ENCODE measurements at regions not wholly inside any gene's neighbourhood (a gene's known extent, or its start where the extent isn't known, plus 50 kb on each side); places are given as distances from the start of the nearest gene placed in this dataset.
"Not testable (repeated sequence)": the region's sequence is repeated elsewhere in the genome, so short reads cannot be mapped to it uniquely, and the experiment has no call there.

DNA sequence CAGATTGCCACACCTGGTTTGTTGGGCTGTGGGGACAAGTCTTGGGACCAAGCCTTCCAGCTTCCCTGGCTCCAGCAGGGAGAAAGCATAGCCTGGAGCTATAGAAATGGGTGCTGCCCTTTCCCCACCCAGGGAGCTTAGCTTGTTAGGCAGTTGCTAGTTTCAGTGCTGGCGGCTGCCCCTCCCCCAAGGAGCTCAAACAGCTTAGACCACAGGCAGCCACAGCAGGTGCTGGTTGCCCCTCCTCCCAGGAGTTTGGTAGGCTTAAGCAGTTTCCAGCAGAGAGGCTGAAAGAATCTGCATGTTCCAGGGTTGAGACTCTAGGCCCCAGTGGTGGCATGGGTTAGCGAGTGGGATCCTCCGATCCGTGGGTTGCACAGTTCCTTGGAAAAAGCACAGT, 889.7 kb downstream of the IGSF11 start:
- peak; percentile 67 for DNase-seq

DNA sequence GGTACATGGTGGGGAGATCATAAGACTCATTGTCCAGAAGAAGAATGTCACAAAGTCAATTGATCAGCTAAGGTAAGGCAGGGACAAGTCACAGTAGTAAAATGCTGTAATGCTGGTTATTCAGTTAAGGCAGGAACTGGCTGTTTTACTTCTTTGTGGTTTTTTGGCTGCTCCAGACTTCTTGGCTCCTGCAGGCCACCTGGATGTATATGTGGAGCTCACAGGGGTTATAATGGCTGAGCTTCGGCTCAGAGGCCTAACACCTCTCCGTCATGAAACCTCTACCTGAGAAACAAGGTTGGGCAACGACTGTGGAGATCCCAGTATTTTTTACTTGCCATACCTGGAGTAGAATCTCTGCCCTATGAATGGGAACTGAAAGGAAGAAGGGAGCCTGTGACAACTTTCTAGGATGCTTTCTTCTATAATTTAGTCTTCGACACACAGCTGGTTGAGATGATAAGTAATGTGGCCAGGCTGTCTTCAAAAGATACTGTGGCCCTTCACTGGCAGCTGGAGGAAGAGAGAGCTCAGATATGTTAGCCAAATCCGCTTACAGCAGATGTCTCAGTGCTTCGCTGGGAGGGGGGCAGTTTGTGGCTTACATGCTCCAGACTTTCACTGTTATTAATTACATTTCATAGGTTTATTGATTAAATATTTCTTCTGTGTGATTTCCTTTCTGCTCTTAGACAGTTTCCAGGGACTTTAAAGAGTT, 887.8 kb downstream of the IGSF11 start:
- DNase-seq: peak; percentile 5

DNA sequence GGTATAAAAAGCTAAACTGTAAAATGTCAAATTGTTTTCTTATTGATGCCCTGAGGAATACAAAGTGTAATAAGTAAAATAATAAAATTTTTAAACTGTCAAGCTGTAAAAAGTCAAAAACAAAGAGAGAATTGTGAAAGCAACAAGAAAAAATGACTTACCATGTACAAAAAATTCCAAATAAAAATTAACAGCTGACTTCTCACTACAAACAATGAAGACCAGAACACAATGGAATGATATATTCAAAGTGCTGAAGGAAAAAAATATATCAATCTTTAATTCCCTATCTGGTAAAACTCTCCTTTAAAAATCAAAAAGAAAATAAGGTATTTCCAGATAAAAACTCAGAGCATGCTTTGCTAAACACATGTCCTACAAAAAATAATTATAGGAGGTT, 883.5 kb downstream of the IGSF11 start:
- DNase-seq: no peak

DNA sequence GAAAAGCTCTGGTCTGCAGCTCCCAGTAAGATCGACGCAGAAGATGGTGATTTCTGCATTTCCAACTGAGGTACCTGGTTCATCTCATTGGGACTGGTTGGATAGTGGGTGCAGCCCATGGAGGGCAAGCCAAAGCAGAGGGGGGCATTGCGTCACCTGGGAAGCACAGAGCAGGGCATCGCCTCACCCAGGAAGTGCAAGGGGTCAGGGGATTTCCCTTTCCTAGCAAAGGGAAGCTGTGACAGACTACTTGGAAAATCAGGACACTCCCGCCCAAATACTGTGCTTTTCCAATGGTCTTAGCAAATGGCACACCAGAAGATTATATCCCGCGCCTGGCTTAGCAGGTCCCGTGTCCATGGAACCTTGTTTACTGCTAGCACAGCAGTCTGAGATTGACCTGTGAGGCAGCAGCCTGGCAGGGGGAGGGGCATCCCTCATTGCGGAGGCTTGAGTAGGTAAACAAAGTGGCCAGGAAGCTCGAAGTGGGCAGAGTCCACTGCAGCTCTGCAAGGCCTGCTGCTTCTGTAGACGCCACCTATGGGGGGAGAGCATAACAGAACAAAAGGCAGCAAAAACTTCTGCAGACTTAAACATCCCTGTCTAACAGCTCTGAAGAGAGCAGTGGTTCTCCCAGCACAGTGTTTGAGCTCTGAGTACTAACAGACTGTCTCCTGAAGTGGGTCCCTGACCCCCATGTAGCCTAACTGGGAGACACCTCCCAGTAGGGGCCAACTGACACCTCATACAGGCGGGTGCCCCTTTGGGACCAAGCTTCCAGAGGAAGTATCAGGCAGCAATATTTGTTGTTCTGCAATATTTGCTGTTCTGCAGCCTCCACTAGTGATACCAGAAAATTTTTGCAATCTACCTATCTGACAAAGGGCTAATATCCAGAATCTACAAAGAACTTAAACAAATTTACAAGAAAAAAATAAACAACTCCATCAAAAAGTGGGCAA, 871.7 kb downstream of the IGSF11 start:
- not testable (repeated sequence) for DNase-seq

DNA sequence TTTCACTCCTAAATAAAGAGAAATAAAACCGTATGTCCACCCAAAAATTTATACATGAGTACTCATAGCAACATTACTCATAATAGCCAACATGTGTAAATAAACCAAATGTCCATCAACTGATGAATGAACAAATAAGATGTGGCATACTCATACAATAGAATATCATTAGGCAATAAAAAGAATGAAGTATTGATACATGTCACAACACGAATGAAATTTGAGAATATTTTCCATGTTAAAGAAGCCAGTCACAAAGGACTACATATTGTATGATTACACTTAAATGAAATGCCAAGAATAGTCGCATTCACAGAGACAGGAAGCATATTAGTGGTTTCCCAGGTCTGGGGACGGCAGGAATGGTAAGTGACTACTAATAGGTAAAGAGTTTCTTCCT, 869.2 kb downstream of the IGSF11 start:
- DNase-seq: no peak

DNA sequence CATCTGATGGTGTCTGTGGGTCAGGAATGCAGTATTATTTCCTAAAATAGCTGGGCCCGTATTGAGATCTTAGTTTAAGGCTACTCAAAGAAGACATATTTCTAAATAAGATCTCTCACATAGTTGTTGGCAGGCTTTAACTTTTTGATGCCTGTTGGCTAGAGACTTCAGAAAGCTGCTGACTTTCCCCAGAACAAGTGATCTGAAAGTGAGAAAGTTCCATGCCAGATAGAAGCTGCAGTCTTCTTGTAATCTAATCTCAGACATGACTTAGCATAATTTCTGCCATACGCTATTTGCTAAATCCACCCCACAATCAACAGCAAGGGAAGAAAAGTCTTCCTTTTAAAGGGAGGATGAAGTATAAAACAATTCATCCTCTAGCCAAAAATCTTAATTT, 867.1 kb downstream of the IGSF11 start:
- DNase-seq: no peak

DNA sequence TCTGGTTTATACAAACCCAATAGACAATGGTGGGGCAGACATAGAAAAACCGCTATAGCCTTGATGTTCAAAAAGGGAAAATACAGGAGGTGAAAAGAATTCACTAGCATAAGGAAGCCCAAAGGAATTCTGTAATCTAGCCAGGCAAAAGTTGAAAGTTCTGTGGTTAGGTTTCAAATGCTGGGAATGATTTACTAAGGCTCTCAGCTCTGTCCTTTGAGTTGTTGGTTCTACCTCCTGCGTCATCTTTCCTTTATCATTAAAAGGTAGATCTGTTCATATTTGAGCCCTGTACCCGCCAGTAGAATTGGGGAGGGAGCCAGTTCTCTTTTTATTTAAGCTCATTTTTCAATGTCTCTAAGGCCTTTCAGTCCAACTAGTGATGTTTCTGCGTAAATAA, 866.5 kb downstream of the IGSF11 start:
- no peak for DNase-seq

DNA sequence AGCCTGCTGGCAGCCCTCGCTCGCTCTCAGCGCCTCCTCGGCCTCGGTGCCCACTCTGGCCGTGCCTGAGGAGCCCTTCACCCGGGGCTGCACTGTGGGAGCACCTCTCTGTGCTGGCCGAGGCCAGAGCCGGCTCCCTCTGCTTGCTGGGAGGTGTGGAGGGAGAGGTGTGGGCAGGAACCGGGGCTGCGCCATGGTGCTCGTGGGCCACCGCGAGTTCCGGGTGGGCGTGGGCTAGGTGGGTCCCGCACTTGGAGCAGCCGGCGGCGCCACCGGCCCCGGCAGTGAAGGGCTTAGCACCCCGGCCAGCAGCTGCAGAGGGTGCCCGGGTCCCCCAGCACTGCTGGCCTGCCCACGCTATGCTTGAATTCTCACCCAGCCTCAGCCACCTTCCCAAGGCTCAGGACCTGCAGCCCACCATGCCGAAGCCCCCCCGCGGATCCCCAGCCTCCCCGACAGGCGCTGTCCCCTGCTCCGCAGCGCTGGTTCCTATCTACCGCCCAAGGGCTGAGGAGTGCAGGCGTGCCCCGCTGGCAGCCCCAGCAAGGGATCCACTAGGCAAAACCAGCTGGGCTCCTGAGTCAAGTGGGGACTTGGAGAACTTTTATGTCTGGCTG, 863.3 kb downstream of the IGSF11 start:
- DNase-seq: no peak

DNA sequence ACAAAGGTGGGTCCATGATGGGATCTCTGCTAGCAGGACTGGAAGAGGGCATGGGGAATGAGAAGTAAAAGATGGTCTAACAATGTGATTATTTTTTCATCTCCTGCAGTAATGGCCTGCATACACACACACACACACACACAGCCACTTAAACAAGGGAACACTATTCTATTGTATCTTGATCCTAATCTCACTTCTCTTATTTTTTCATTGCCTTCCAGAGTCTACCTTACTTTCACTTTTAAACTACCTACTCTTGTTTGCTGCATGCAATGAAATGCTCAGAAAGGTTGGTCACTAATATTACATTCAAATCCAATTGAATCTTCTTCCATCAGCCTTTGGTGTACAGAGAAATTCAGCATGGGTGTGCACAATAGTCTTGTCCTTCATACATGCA, 853.8 kb downstream of the IGSF11 start:
- DNase-seq: no peak

DNA sequence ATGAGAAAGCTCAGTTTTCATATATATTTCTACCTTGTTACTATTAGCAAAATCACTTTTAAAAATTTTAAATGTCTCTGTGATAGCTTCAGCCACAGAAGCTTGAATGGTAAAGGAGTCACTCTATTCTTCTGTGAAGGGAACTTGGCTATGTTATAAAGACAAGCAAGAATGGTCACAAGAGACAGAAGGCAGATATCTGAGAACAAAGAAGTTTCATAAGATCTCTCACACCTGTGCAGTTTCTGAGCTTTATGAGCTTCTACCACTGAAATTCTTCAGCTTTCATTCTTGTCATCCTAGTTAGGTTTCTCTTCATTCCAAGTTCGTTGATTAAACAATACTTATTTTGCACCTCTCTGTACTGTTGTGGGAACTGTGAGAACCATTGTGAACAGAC, 853.4 kb downstream of the IGSF11 start:
- no peak for DNase-seq

DNA sequence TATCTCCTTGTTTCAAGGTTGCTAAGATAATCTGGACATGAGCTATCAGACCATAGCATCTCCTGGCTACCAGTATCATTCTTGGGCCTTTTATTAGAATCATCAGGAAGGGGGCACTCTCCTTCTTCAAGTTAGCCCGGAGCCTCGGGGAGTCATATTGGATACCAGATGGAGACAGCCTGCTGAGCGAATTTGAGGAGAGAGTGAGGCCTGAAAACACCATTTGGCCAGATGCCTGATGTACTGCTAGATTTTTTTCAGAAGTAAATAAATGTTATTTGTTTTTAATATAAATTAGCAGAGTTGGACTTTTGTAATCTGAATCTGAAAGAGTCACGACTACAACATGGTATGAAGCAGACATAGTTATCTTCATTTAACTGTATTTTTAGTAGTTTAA, 848.6 kb downstream of the IGSF11 start:
- no peak for DNase-seq

DNA sequence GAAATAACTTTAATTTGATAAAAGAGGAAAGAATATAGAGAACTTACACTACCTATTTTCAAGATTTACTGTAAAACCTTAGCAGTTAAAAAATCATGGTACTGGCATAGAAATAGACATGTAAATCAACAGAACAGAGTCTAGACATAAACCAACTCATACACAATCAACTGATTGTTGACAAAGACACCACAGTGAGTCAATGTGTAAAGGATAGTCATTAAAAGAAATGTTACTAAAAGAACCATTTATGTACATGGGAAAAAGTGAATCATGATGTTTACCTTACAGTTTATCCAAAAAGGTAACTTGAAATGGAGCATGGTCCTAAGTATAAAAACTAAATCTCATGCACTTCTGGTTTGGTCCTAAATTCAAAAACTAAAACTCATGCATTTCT, 847.4 kb downstream of the IGSF11 start:
- no peak for DNase-seq

DNA sequence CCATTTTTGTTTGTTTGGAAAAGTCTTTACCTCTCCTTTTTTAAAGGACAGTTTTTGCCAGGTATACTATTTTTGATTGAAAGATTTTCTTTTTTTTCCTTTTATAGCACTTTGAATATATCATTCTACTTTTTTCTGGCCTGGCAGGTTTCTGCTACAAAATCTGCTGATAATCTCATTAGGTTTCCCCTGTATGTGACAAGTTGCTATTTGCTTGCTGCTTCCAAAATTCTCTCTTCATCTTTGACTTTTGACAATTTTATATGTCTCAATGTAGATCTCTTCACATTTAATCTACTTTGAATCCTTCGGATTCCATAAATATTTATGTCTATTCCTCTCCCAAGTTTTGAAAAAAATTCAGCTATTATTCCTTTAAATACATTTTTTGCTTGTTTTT, 838.5 kb downstream of the IGSF11 start:
- DNase-seq: no peak

DNA sequence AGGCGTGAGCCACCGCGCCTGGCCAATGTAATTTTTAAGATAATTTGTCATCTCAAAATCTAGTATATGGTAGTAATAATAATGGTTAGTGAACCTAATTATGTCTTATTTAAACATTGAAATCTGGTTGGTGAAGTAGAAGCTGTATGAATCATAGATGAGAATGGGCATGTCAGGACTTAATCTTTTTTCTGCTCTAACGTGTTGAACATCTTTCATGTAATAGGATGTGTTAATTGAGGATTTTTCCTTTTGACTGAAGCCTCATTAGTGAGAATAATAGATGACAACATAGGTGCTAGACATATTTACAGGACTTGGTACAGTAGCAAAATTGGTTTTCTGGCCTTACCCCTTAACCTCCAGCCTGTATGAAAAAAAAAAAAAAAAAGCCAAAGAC, 835.6 kb downstream of the IGSF11 start:
- DNase-seq: no peak

DNA sequence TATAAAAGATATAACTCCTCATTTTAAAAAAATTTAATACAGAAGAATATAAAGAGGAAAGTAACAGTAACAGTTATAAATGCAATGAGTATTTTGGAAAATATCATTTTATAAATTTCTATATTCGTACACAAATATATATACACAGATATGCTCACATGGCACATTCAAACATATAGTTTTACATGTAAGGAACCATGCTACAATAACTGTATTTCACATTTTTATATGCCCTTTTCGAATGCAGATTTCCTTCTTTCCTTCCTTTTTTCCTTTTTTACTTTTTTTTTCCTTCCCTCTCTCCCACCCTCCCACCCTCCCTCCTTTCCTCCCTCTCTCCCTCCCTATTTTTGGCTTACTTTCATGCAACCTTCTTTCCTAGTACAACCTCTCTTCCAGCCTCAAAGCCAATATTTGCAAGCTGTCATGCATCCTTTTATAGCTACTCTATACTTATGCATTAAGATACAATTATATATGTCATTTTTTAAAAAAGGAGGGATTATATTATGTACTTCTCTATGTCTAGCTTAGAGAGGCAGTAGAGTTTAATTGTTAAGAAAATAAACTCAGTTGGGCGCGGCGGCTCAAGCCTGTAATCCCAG, 830.5 kb downstream of the IGSF11 start:
- DNase-seq: no peak

DNA sequence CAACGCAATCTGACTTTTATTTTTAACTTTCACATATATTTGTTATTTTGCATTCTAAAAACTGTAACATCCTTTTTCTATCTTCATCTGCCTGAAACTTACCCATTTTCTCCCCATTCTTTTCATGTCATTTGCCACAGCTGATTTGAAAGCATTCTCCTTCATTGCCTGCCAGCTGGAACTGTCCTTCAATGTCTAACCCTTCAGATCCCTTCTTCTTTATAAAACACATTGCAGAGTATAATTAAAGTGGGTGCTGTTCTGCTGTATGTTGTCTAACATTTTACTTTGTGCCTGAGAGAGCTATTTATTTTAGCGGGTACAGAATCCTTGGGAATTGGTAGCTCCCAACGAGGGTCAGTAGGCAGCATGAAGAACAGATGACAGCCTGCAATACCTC, 827.4 kb downstream of the IGSF11 start:
- no peak for DNase-seq

DNA sequence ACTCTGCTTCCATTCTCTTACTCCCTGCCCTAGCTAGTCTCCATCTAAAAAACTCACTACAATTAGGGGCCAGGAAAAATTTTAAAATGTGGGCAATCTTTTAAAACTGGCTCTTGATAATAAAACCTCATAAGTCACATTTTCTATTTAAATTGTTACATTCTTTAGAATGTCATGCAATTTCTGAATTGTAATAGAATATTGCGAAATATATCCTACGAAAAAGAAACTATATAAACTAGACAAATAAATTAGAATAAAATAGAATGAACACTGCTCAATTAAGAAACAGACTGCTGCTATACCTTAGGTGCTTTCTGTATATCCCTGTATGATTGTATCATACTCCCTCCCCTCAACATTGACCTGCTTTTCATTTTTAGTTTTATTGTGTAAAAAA, 826.0 kb downstream of the IGSF11 start:
- DNase-seq: no peak

DNA sequence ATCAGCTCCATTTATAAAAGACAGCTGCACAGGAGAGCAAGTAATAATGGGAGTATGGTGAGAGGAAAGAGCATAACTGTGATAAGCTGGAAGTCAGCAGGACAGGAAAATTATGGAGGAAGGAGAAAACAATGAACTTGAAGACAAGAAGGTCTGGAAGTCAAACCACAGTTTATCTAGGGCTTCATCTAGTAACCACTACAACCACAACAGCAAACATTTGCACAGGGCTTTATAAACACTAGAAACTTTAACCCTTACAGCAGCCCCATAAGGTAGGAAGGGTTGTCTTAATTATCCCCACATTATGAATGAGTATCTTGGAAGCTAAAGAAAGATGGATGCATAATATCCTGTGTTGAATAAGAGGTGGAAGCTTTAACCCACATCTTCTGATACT, 820.8 kb downstream of the IGSF11 start:
- no peak for DNase-seq

DNA sequence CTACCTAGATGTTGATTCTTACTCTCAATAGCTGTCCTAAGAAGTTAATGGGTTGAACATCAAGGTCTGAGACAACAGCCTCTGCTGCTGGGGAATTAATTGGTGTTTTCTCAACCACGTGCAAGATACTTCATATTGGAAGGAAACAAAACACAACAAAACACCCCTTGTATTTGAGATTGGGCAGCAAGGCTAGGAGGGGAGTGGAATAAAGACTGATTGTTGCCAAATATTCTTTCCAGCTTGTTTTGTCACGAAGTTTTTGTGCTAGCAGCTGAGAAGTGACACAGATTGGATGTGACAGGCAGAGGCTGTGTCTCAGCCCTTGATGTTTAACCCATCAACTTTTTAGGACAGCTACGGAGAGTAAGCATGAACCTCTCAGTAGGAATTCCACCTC, 808.4 kb downstream of the IGSF11 start:
- no peak for DNase-seq

DNA sequence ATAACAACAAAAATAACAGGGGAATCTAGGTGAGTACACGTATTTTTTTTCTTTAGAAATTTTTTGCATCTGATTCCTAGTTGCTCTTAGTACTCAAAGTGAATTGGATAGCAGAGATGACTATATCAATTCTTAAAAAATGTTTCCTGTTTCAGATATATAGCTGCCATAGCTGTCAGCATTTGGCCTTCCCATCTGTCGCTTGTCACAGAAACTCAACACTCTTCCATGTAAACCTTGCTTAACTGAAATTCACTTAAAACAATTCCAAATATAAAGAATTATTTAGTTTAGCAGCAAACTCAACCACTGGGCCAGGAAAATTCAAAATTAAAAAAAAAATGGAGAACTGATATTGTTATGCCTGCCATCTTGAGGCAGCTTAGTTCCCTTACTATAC, 807.5 kb downstream of the IGSF11 start:
- no peak for DNase-seq

DNA sequence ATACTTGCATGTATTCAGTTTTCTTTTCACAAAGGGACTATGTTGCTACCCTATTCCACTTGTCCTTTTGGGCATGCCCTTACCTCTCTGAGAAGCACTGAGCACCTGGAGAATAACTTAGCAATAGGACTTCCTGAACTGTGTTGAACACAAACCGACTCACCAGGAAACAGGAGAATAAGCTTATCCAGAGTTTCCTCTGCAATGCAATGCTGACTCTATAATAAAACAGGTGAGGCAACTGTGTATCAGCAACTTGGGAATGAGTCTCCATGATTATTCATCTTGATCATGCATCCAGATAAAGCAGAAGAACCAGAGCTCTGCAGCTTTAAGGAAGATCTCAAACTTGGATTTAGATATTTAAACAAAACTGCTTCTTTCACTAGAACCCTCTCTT, 806.5 kb downstream of the IGSF11 start:
- DNase-seq: no peak

DNA sequence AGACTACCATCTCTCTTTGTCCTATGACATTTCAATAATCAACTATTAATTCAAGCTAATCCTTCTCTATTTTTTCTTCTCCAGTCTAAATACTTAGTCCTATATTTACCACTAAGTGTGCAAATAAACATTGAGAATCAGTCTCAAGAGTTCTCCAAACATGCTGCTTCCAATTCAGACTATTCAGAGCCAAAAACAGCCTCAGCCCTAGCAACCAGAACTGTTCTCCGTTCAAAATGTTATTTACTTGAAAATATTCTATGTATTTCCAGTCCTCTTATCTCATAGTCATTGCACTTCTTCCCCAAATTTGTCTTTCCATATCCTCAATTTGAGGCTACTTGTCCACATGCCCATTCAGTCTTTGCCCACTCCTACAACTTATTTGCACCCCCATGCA, 805.5 kb downstream of the IGSF11 start:
- DNase-seq: no peak

DNA sequence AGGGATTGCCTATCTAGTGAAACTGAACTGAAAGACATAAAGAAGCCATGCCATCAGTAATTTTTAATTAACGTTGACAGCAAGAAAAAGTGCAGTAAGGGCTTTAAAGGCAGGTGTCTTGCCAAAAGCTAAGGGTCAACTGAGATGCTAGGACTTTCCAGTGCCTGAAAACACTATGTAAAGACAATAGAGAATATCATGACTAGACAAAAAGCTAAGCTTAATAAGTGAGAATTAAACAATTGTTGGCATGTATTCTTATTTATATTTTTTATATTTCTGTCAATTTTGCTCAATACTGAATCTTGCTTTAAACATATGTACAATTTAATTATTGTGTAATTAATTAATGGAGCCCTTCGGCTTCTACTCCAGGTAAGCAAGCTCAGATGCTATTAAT, 803.1 kb downstream of the IGSF11 start:
- no peak for DNase-seq

DNA sequence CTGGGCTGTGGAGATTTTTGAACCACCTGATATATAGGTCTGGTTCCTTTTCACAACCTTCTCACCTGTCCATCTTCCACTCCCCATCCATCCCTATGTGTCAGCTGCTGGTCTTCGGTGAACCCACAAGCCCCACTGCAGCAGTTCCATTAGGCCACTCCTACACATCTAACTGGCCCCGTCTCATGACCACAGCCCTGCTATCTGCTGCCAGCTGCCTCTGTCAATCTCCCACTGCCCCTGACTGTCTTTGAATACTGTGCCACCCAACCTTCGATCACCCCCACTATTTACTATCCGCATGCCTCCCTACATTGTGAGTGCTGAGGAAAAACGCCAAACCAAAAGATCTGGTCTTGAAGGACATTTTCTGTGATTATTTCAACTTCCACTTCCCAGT, 795.4 kb downstream of the IGSF11 start:
- DNase-seq: no peak
